Body of pancreas (tissue), 4 donors: ENCODE measurements at regions not wholly inside any gene's neighbourhood (a gene's known extent, or its start where the extent isn't known, plus 50 kb on each side); places are given as distances from the start of the nearest gene placed in this dataset.

ENCODE experiments used
- POLR2A ChIP-seq, 3 donors: fragments of 450-650 bp; IDR thresholded peaks; one replicate each; pipeline ENCODE4 v1.6.1; 2016; ENCODE audit warnings: antibody characterized with exemption in 3 of 3, mild to moderate bottlenecking in 2 of 3
- TF ChIP-seq, protein P1 (sequence below), 7 experiments: fragments of 450-650 bp in 4 of 7; fragments of 200-600 bp in 3 of 7; sonication (generic) in 3 of 7; IDR thresholded peaks; one replicate each; pipeline ENCODE4 v1.5.1; 2016 to 2019; ENCODE audit warnings: antibody characterized with exemption in 7 of 7

GRCh38 chr18:42530276-42530675, 575.2 kb downstream of the PIK3C3 start:
- TF ChIP-seq, protein P1, sequence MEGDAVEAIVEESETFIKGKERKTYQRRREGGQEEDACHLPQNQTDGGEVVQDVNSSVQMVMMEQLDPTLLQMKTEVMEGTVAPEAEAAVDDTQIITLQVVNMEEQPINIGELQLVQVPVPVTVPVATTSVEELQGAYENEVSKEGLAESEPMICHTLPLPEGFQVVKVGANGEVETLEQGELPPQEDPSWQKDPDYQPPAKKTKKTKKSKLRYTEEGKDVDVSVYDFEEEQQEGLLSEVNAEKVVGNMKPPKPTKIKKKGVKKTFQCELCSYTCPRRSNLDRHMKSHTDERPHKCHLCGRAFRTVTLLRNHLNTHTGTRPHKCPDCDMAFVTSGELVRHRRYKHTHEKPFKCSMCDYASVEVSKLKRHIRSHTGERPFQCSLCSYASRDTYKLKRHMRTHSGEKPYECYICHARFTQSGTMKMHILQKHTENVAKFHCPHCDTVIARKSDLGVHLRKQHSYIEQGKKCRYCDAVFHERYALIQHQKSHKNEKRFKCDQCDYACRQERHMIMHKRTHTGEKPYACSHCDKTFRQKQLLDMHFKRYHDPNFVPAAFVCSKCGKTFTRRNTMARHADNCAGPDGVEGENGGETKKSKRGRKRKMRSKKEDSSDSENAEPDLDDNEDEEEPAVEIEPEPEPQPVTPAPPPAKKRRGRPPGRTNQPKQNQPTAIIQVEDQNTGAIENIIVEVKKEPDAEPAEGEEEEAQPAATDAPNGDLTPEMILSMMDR (IDR thresholded peaks at IDR 0.05) = no peak
- no peak for TF ChIP-seq POLR2A (IDR thresholded peaks at IDR 0.05)
